ENCODE measurements at regions not wholly inside any gene's neighbourhood (a gene's known extent, or its start where the extent isn't known, plus 50 kb on each side); places are given as distances from the start of the nearest gene placed in this dataset.

DNA sequence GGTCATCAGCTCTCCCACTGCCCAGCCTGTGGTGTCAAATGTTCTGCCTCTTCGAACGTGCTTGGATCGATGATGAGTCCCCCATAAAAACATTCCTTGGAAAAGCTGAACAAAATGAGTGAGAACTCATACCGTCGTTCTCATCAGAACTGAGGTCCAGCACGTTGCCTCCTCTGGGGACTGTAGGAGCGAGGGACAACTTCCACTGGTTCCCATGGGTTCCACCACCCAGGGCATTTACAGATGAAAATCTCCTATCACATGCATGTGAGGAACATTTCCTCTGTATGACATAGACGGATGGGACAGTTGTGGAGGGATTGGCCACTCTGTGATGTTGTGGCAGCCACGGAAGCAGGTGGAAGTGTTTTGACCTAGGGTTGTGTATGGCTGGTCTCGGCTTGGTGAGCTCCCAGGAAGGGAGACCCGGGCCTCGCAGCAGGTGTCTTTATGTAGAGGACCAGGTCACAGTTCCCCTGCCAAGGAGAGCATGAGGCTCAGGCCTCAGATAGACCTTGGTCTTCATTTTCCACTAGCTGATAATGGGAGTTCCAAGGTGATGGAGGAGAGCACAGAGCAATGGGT lies 113.0 kb downstream of the SNRPN start:
- TF ChIP-seq, protein P1, sequence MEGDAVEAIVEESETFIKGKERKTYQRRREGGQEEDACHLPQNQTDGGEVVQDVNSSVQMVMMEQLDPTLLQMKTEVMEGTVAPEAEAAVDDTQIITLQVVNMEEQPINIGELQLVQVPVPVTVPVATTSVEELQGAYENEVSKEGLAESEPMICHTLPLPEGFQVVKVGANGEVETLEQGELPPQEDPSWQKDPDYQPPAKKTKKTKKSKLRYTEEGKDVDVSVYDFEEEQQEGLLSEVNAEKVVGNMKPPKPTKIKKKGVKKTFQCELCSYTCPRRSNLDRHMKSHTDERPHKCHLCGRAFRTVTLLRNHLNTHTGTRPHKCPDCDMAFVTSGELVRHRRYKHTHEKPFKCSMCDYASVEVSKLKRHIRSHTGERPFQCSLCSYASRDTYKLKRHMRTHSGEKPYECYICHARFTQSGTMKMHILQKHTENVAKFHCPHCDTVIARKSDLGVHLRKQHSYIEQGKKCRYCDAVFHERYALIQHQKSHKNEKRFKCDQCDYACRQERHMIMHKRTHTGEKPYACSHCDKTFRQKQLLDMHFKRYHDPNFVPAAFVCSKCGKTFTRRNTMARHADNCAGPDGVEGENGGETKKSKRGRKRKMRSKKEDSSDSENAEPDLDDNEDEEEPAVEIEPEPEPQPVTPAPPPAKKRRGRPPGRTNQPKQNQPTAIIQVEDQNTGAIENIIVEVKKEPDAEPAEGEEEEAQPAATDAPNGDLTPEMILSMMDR (IDR thresholded peaks at IDR 0.05) = no peak
- no peak for TF ChIP-seq EP300 (IDR thresholded peaks at IDR 0.05)

Measured in tibial nerve (tissue), 4 donors.